GM21526 (cell line): ENCODE measurements at regions not wholly inside any gene's neighbourhood (a gene's known extent, or its start where the extent isn't known, plus 50 kb on each side); places are given as distances from the start of the nearest gene placed in this dataset.

Source experiments
- ATAC-seq: cut with Tn5 transposase; IDR thresholded peaks from one replicate; pipeline ENCODE4 v1.9.1; 2021; ENCODE audit warnings: moderate library complexity; ENCODE audit not compliant: unreplicated experiment, low FRiP score

- ATAC-seq: no peak
Observed at GRCh38 chr9:8189881-8190280, 390.3 kb upstream of the DMAC1 start.

DNA sequence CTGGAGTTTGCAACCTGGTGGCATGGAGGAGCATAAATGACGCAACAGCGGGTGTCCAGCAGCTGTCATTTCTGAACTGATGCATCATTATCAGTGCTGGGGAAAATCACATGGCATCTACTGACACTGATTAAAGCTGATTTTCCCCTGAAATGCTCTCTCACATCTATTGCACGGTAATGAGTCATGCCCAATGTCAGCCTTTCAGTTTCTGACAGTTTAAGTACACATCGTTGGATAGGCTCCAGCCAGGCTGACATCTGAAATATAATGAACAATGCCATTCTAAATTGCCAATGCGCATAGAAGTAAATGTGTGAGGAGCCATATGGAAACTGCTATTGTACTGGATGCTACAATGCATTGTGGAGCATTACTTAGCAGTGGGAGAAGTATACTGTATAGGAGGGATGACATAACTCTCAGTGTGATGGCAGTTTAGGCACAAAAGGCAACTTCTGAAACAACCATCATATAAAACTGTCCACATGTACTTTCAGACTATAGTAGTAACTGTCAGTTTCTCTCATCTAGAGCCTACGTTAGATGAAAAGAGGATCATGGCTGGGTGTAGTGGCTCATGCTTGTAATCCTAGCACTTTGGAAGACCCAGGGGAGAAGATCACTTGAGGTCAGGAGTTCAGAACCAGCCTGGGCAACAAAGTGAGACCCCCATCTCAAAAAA lies 389.3 kb upstream of the DMAC1 start:
- no peak for ATAC-seq

DNA sequence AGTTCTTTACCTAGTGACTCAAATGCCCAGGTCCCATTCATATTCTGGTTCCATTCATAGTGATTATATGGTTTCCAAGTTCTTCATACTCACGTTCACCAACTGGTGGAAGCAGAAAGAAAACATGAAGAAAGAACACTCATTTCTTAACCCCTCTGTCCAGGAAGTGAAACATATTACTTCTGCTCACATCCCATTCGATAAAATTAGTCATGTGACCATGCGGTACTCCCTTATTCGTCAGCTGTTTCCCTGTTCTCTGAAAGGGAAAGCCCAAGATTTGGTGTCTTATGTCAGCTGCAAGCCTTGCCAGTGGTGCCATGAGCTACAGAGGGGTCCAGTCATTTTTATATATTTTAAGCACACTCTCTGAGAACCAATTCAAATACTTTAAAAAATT lies 387.0 kb upstream of the DMAC1 start:
- ATAC-seq: no peak

GRCh38 chr9:8183618-8184017 lies 384.0 kb upstream of the DMAC1 start:
- ATAC-seq: no peak

DNA sequence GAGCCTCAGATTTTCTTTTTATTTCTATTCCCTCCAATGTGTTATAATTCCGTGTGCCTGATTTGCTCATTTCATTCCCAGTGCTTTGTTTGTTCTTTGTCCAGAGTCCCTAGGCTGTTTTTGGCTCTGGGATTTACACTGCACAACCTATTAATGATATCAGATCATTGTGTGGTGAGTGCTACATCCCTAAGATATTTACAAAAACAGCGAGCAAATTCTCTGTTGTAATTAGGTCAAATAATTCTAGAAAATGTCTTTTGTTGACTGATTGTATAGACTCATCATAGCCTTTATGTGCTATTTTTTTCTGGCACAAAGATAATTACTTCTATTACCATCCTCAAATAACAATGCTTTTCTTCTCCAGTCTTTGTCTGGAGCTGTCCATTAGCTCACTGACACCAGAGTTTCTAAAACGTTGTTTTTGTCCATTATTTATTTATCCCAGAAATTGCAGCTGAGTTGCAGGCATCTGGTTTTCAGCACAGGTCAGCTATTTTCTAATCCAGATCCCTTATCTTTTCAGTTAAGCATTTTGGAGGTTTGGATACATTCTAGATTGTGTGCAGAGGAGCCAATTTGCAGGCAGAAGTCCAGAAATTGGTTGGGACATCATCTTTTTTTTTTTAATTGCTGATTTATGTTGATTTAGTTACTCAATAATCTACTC lies 379.9 kb upstream of the DMAC1 start:
- ATAC-seq: no peak

DNA sequence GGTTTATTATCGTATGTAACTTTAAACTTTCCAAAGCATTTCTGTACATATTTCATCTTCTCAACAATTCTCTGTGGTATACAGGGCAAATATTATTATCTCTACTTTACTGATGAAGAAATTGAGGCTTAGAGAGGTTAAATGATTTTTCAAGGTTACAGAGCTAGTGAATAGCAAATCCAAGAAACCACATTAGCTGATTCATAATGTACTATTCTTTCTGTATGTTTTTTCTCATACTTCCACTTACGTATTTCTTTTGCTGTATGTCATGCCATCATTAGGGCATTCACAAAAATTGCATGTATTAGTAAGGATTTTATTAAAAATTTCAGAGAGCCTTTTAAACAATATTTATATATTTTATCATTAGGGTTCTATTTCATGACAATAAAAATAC lies 372.4 kb upstream of the DMAC1 start:
- ATAC-seq: no peak

DNA sequence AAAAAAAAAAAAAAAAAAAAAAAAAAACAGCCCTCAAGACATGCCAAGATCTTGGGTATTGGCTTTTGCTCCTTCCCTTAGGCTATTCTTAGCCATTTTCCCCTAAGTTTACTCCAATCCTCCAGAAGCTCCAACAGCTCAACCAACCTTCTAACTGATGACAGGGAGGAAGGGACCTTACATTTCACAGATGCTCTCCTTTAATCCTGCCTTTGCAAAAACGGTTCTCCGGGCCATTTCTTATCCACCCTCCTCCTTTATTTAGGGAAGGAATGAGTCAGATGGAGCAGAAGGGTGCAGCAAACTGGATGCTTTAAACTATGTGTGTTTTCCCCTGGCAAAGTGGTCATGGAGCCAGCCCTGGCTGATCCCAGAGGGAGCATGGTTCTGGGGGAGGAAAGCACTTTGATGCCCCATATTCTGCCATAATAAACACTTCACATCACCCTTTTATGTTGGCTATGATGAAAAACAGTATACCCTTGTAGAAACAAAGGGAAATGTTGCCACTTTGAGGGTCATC lies 369.4 kb upstream of the DMAC1 start:
- no peak for ATAC-seq

DNA sequence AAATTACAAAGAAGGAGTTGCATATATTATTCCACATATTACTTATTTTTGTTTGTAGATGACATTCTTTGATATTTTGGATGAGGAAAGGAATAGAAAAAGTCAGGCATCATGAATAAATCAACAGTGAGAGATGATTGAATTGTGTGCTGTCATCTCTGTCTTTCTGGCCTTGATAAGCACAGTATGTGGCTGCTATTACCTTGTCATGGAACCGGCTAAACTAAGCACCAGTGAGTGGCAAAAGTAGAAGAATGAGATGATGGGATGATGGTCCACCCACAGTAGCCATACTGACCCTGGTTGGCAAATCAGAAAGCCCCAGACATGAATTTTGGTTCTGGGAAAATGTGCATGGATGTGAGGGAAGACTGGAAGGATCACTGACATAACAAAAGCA lies 361.2 kb upstream of the DMAC1 start:
- no peak for ATAC-seq

- no peak for ATAC-seq
Observed at GRCh38 chr9:8158574-8158973, 359.0 kb upstream of the DMAC1 start.

DNA sequence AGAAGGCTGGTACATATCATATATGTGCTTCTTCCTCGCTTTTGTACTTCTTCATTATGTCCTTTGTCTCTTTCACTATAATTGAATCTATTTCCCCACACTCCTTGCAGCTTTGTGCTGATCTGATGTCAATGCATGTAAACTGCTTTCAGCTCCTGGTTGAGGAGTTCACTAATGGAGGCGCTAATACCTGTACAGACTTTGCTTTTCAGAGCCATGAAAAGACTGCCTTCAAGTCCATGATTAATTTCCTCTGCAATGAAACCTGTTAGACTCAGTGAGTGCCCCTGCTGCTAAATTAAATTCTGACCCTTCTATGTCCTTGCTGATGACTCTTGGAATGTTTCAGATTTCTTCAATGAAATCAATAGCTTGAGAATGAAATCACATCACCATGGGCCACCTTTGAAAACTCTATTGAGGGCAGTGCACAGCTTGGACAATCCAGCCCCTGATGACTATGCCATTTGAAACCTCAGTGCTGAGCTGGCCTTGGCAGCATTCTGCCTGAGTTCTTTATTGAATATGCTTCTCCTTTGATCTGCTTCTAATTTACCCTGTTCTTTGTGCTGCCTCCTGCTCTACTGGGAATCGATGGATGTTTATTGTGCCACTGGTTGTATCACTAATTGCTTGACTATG lies 358.2 kb upstream of the DMAC1 start:
- ATAC-seq: no peak

DNA sequence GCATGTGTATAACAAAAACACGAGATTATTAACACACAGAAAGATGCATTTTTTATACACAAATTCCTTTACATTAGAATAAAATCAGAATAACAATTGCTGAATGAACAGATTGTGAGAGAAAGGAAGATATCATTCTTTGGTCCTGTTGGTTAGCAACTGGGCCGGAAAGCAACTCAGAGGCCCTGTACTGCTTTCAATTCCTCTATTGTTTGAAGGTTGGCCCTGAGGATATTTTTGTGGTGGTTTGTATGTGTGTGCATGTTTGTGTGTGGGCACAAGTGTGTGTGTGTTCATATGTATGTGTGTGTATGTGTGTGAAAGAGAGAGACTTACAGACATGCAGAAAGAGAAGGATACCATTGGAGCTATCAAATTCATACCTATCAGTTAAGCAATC lies 356.8 kb upstream of the DMAC1 start:
- ATAC-seq: no peak

GRCh38 chr9:8155706-8156105 lies 356.1 kb upstream of the DMAC1 start:
- no peak for ATAC-seq

- ATAC-seq: no peak
Observed at GRCh38 chr9:8143677-8144076, 344.1 kb upstream of the DMAC1 start.

- ATAC-seq: no peak
Observed at GRCh38 chr9:8140557-8140956, 341.0 kb upstream of the DMAC1 start.

DNA sequence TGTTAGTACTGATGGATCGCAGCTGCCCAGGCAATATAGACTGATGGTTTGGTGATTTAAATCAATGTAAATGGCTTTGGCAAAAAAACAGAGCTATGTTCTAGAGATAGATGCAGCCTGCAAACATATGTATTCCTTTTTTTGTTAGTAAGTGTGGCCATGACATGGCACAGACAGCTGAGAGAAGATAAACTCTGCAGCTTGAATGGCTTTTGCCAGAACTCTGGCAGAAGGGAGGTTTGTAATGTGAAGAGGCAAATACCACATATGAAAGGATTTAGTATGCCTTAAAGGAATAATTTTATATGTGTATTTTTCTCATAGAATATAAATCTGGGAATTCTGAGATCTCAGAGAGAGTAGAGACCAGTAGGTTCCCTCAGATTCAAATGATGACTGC lies 340.2 kb upstream of the DMAC1 start:
- no peak for ATAC-seq

DNA sequence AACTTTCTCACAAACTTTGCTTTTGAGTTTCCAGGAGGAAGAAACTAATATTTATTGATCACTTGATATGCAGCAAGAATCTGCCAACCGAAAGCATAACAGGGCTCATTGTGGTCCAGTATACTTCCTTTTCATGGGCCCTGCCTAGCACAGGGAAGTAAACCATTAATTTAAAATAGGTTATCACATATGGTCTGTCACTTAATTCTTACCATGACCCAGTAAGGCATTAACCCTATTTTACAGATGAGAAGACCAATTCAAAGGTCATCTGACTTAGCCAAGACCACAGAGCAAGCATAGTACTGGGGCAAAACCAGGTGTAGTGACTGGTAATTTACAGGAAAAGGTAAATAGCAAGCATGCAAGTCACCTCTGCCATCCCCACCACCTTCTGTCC lies 336.9 kb upstream of the DMAC1 start:
- ATAC-seq: no peak

- no peak for ATAC-seq
Observed at GRCh38 chr9:8134635-8135034, 335.1 kb upstream of the DMAC1 start.

DNA sequence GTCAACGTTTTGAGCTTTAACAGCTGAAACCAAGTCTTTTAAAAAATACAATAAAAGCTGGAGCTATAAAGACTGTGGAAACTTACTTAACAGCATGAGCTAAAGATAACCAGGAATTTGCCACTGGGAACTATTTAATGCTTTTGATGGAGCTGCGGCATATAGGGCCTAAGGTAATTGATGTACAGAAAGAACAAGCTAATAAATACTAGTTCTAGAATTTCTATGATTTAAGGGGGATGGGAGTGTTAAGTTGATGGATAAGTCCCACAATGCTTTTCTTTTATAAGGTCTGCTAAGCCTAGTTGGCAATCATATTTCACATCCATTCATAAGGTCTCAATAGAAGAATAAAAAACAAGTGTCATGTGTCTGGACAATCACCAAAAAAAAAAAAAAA lies 334.0 kb upstream of the DMAC1 start:
- no peak for ATAC-seq

DNA sequence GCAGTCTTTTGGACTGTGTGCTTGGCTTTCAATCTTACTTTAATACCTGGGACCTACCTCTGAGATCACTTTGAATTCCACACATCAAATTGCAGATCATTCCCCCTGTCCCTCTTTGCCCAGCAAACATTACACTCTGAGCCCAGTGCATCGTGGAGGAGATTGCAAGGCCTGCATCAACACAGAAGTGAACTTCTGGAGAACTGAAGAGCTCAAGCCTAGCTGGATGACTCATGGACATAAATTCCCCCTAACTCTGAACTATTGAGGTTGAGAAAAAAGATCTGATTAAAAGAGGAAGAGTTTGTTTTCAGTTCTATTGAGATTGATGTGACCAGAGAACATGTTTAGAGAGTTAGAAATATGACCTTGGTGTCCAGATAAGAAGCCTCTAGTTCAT lies 316.0 kb upstream of the DMAC1 start:
- no peak for ATAC-seq

DNA sequence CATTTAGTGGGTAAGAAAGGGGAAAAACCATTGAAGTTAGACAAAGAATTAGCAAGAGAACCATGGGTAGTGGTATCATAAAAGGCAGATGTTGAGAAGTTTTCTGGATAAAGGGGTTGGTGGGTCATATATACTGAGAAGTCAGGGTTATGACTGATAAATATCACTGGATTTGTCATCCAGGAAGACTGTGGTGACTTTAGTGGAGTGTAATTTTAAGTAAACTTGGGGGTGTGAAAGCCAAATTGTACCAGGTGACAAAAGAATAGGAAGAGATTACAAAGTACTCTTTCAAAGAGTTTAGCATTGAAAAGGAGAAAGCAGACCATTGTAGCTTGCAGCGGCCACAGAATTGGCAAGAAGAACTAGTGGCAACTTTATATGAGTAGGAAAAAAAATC lies 315.2 kb upstream of the DMAC1 start:
- ATAC-seq: no peak

DNA sequence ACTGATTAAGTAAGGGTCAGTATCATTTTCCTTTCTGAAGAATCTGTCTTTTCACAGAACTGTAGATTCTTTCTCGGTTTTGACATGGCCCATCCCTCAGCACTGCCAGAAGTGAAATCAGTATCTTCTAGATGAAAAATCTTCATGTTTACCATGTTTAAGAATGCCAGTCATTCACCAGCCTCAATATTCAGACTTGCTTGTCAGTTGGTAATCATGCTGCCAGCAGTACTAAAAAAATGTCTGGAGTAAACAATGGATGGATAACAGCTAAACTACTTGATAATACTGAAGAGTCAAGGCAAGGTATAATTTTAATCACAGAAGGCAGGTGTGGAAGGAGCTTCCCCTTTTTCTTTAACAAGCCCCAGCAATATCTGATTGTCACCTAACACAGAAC lies 306.8 kb upstream of the DMAC1 start:
- ATAC-seq: no peak

- no peak for ATAC-seq
Observed at GRCh38 chr9:8101607-8102006, 302.0 kb upstream of the DMAC1 start.
